RPMI7951 (cell line): ENCODE measurements at regions not wholly inside any gene's neighbourhood (a gene's known extent, or its start where the extent isn't known, plus 50 kb on each side); places are given as distances from the start of the nearest gene placed in this dataset.
"Not testable (repeated sequence)": the region's sequence is repeated elsewhere in the genome, so short reads cannot be mapped to it uniquely, and the experiment has no call there.

Experiments used
- DNase-seq: peaks from one replicate; pipeline ENCODE4 v3.0.0-alpha.2; 2012; ENCODE audit warnings: low read depth

GRCh38 chr20:22690616-22691179 lies 106.3 kb upstream of the FOXA2 start:
- no peak for DNase-seq

DNA sequence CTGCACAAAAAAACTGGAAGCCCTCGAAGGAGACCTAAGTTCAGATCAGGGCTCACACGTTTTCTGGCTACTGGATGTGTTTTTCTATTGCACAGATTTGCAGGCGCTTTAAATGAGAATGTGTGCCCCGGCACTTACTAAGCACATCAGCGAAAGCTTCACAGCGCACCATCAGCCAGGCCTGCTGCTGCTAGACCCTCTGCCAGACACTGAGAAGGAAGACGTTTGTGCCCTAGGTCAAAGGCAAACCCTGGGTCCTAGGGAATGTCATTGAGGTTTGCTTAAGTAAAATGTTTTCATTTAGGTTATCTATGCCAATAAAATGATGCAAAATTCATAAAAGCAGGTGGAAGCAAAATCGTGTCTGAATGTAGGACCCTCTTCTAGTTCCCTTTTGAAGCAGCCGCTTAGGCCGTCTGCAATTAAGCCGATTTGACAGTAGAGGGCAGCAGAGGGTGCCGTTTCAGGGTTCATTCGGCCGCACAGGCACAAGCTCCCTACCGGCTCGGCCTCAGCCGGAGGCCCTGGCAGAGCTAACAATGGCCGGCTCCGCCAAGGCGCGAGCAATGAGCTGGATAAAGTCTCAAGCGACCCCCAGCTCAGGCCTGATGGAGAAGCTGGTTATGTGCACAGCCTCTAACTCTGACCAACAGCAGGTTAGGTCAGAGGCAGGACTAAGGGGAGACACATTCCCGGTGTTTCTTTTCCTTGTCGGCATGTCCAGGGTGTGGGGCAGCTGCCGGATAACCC lies 107.2 kb upstream of the FOXA2 start:
- DNase-seq = peak; percentile 77

DNA sequence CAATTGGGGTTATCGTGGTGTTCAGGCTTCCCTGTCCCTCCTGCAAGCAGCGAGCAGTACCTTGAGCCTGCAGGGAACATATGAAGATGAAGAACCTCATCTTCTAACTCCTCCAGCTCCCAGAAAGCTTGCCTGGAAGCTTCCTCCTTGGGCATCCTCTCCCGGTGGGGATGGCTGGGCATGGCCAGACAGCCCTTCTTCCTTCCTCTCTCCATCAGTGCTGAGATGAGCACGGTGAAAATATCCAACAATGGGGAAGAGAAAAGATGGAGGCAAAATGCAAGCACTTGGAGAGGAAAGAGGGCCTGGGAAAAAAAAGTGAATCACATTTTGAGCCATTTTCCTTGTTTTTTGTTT lies 107.7 kb upstream of the FOXA2 start:
- DNase-seq = no peak

GRCh38 chr20:22692620-22693019 lies 108.2 kb upstream of the FOXA2 start:
- not testable (repeated sequence) for DNase-seq

DNA sequence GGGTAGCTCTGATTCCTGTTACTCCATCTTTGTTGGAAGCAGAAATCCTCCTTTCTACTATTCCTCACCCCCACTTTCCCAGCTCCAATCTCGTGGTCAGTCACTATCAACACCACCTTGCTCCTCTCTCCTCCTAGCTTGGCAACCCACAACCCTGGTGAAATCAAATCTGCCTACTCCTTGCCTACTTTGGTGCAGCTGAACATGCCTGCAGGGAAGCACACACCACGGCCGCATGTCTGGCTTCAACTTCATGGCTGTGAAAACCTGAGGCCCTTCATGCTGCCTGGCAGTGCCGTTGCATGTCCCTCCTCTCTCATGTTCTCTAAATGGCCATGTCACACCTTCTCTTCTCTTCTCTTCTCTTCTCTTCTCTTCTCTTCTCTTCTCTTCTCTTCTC lies 112.4 kb upstream of the FOXA2 start:
- no peak for DNase-seq

GRCh38 chr20:22698259-22698842 lies 114.0 kb upstream of the FOXA2 start:
- peak; percentile 58 for DNase-seq

DNA sequence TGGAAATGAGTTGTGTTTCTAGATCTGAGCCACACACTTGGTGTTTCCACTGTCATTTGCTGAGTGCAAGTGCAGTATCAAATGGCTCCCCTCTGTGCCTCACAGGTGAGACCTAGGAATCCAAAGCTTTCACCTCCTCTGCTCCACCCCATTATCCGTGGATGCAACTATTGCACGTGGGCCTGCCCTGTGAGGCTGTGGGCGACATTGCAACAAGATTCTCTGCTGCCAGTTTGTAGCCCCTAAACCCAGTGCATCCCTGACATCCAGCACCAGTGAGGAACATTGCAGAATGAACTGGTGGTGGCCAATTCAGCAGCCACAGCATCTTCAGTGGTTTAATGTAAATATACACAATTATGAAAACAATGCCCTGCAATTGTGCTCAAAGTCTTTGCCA lies 115.0 kb upstream of the FOXA2 start:
- no peak for DNase-seq

DNA sequence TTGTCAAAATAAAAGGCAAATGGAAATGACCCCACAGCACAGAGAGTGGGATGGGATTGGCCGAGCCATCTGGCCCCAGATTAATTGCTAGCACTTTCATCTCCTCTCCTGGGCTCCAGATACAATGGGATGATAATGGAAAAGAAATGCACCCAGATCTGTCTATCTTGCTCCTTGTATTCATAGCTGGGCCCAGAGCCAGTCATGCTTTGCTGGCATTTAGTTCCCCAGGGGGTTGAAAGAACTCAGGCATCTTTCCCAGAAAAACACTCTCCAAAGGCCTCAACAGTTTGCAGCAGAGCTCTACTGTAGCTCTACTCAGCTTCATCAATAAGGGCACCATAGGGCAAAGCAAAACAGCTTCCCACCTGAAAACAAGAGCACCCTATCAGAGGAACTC lies 116.0 kb upstream of the FOXA2 start:
- DNase-seq = peak; percentile 74

DNA sequence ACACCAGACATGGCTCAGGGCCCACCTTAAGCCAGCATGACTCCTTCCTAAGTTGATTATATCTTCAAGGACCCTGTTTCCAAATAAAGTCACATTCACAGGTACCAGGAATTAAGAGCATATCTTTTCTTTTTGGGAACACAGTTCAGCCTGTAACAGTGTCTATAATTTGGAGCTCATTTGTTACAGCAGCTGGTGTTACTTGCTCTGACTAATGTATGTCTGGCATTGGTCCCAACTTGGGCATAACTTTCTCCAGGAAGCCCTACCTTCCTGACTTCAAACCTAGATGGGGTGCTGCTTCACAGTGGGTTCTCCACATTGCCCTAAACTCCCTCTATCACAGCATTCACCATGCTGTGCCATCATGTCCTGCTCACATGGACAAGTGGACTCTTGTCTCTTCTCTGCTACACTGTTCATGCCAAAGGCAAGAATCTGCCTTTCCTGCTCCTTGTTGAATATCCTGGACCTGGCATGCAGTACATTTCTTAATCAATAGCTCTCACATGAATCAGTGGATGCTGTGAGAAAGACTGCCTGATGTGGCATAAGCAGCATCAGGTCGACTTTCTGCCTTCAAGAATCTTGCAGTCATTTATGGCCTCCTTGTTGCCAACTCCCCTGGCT lies 117.4 kb upstream of the FOXA2 start:
- DNase-seq = no peak

- no peak for DNase-seq
Measured at GRCh38 chr20:22703843-22704242, 119.5 kb upstream of the FOXA2 start.

- DNase-seq = peak; percentile 24
Measured at GRCh38 chr20:22711971-22712755, 127.8 kb upstream of the FOXA2 start.

- DNase-seq = peak; percentile 40
Measured at GRCh38 chr20:22716821-22717351, 132.5 kb upstream of the FOXA2 start.

DNA sequence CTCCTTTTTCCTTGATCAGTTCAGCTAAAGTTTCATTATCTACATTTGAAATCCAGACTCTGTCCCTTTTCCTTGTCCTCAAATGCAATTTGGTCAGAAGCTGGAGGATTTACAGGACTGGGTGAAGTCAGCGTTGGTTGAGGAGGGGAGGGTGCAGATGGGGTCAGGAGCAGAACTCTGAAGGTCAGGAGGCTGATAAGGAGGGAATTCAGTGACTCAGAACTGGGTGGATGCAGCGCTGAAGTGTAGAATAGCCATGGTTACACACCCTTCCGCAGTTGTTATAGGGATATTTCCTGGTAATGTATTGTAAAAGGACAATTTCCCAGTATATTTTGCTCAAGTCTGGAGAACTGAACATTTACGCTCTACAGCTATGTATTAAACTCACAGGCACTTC lies 133.1 kb upstream of the FOXA2 start:
- peak; percentile 49 for DNase-seq

DNA sequence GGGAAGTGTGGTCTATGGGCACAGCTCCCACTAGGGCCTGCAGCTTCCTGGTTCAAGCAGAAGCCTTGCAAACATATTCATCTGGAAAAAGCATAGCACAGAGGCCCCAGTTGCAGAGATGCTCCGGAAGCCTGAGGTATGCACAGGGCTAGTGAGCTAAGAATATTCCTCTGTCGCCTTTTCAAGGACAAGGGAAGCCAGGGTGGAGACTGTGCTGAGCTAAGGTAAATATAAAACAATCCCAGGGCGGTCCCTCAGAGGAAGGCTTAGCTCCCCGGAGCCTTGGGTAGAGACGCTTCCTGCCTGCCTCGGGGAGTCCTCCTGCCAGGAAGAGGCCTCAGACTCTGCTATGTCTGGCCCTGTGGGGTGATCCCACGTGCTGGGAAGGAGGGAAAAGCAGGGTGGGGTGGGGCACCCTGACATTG lies 134.8 kb upstream of the FOXA2 start:
- DNase-seq = no peak

- no peak for DNase-seq
Measured at GRCh38 chr20:22720206-22720605, 135.8 kb upstream of the FOXA2 start.

- DNase-seq = no peak
Measured at GRCh38 chr20:22722811-22723210, 138.4 kb upstream of the FOXA2 start.

DNA sequence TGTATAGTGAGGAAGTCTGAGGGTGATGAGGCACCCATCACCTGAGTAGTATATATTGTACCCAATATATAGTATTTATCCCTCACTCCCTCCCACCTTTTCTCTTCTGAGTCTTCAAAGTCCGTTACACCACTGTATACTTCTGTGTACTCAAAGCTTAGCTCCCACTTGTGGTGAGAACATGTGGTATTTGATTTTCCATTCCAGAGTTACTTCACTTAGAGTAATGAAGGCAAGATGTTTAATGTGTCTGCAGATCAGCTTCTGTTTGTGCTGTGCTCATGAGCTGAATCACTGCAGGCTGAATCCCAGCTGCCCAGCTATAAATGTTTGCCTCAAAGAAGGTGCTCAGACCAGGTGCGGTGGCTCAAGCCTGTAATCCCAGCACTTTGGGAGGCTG lies 139.3 kb upstream of the FOXA2 start:
- peak; percentile 76 for DNase-seq

DNA sequence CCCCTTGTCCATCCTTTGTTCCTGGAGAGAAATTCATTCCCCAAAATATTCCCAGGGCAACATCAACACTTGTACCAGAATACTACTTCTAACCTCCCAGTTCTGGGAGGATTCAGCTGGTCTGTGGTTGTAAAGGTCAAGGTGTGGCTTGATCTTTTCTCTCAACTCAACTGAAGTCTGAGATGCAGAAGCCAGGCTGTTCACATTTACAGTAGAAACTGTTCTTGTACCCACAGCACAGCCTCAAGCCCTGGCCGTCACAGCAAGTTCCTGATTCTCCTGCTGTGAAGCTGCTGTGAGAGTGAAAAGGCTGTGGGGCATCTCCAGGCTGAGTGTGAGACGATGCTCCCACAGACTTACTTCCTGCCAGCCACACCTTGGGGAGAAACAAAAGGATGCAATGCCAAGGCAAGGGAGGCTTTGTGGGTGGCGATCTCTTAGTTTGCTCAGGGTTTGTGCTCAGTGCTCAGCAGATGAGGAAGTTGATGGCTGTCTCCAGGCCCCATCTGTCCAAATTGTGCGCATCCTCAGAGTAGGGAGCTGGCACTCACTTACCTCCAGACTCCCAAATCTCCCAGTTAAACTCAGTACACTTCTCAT lies 143.9 kb upstream of the FOXA2 start:
- peak; percentile 71 for DNase-seq

GRCh38 chr20:22729180-22729579 lies 144.8 kb upstream of the FOXA2 start:
- peak; percentile 90 for DNase-seq

GRCh38 chr20:22729616-22730236 lies 145.4 kb upstream of the FOXA2 start:
- DNase-seq = no peak

GRCh38 chr20:22732751-22733150 lies 148.4 kb upstream of the FOXA2 start:
- no peak for DNase-seq
